HG02943 (cell line): ENCODE measurements at regions not wholly inside any gene's neighbourhood (a gene's known extent, or its start where the extent isn't known, plus 50 kb on each side); places are given as distances from the start of the nearest gene placed in this dataset.

ENCODE experiments used
- ATAC-seq: cut with Tn5 transposase; IDR thresholded peaks from one replicate; pipeline ENCODE4 v1.9.1; 2021; ENCODE audit warnings: mild to moderate bottlenecking, low read depth, moderate library complexity; ENCODE audit not compliant: unreplicated experiment

- ATAC-seq: no peak
Measured at GRCh38 chr6:22451962-22452361, 117.4 kb upstream of the HDGFL1 start.

GRCh38 chr6:22455378-22455777 lies 114.0 kb upstream of the HDGFL1 start:
- ATAC-seq: no peak

- ATAC-seq: no peak
Measured at GRCh38 chr6:22457996-22458395, 111.4 kb upstream of the HDGFL1 start.

- ATAC-seq: no peak
Measured at GRCh38 chr6:22466665-22467245, 102.6 kb upstream of the HDGFL1 start.

GRCh38 chr6:22467645-22468044 lies 101.7 kb upstream of the HDGFL1 start:
- ATAC-seq: no peak

- ATAC-seq: no peak
Measured at GRCh38 chr6:22468256-22468965, 101.0 kb upstream of the HDGFL1 start.

- ATAC-seq: no peak
Measured at GRCh38 chr6:22470454-22471131, 98.8 kb upstream of the HDGFL1 start.

GRCh38 chr6:22471132-22471690 lies 98.2 kb upstream of the HDGFL1 start:
- no peak for ATAC-seq

GRCh38 chr6:22471746-22472145 lies 97.6 kb upstream of the HDGFL1 start:
- no peak for ATAC-seq

- no peak for ATAC-seq
Measured at GRCh38 chr6:22473991-22474682, 95.2 kb upstream of the HDGFL1 start.

- ATAC-seq: no peak
Measured at GRCh38 chr6:22476811-22477390, 92.5 kb upstream of the HDGFL1 start.

- no peak for ATAC-seq
Measured at GRCh38 chr6:22497276-22497675, 72.1 kb upstream of the HDGFL1 start.

GRCh38 chr6:22499815-22500214 lies 69.6 kb upstream of the HDGFL1 start:
- no peak for ATAC-seq

- no peak for ATAC-seq
Measured at GRCh38 chr6:22506496-22506895, 62.9 kb upstream of the HDGFL1 start.

- no peak for ATAC-seq
Measured at GRCh38 chr6:22512686-22513427, 56.5 kb upstream of the HDGFL1 start.

- ATAC-seq: no peak
Measured at GRCh38 chr6:22513667-22514066, 55.7 kb upstream of the HDGFL1 start.

- ATAC-seq: no peak
Measured at GRCh38 chr6:22519237-22519636, 50.1 kb upstream of the HDGFL1 start.
